Mammary epithelial cell (primary cell): ENCODE measurements at regions not wholly inside any gene's neighbourhood (a gene's known extent, or its start where the extent isn't known, plus 50 kb on each side); places are given as distances from the start of the nearest gene placed in this dataset.
"Not testable (repeated sequence)": the region's sequence is repeated elsewhere in the genome, so short reads cannot be mapped to it uniquely, and the experiment has no call there.

Experiments
- CTCF ChIP-seq, 2 donors: IDR thresholded peaks in 1 of 2; conservative IDR thresholded peaks in 1 of 2; 2 replicates each; pipeline ENCODE4 v1.5.1; 2011 to 2012; ENCODE audit warnings: inconsistent platforms in 2 of 2, low read length in 2 of 2, mild to moderate bottlenecking in 2 of 2, control low read depth in 1 of 2, low read depth in 1 of 2; ENCODE audit not compliant: insufficient read depth in 1 of 2; ENCODE audit errors: extremely low read depth in 1 of 2
- EZH2 ChIP-seq: IDR thresholded peaks from 2 replicates; pipeline ENCODE4 v1.6.1; 2012; ENCODE audit warnings: low read length, inconsistent platforms, borderline replicate concordance

- not testable (repeated sequence) for TF ChIP-seq CTCF (conservative IDR thresholded peaks at IDR 0.05 in 1 of 2, IDR thresholded peaks at IDR 0.05 in 1 of 2; ENCODE audit: extremely low read depth in 1 of 2, insufficient read depth in 1 of 2, low read depth in 1 of 2, low read length in 2 of 2); EZH2
These were observed 75.2 kb upstream of the THOC3 start for GRCh38 chr5:176043252-176043829.
